ENCODE measurements at regions not wholly inside any gene's neighbourhood (a gene's known extent, or its start where the extent isn't known, plus 50 kb on each side); places are given as distances from the start of the nearest gene placed in this dataset.

GRCh38 chr1:229953736-229954326 is 113.2 kb upstream of the GALNT2 start:
- TF ChIP-seq, protein P1, sequence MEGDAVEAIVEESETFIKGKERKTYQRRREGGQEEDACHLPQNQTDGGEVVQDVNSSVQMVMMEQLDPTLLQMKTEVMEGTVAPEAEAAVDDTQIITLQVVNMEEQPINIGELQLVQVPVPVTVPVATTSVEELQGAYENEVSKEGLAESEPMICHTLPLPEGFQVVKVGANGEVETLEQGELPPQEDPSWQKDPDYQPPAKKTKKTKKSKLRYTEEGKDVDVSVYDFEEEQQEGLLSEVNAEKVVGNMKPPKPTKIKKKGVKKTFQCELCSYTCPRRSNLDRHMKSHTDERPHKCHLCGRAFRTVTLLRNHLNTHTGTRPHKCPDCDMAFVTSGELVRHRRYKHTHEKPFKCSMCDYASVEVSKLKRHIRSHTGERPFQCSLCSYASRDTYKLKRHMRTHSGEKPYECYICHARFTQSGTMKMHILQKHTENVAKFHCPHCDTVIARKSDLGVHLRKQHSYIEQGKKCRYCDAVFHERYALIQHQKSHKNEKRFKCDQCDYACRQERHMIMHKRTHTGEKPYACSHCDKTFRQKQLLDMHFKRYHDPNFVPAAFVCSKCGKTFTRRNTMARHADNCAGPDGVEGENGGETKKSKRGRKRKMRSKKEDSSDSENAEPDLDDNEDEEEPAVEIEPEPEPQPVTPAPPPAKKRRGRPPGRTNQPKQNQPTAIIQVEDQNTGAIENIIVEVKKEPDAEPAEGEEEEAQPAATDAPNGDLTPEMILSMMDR (IDR thresholded peaks at IDR 0.05): no peak
- TF ChIP-seq POLR2A (IDR thresholded peaks at IDR 0.05): no peak

All from prostate gland (tissue), 2 donors.